ENCODE measurements at regions not wholly inside any gene's neighbourhood (a gene's known extent, or its start where the extent isn't known, plus 50 kb on each side); places are given as distances from the start of the nearest gene placed in this dataset.

GRCh38 chr15:96102631-96103030 lies 227.9 kb upstream of the NR2F2 start:
- TF ChIP-seq, protein P1, sequence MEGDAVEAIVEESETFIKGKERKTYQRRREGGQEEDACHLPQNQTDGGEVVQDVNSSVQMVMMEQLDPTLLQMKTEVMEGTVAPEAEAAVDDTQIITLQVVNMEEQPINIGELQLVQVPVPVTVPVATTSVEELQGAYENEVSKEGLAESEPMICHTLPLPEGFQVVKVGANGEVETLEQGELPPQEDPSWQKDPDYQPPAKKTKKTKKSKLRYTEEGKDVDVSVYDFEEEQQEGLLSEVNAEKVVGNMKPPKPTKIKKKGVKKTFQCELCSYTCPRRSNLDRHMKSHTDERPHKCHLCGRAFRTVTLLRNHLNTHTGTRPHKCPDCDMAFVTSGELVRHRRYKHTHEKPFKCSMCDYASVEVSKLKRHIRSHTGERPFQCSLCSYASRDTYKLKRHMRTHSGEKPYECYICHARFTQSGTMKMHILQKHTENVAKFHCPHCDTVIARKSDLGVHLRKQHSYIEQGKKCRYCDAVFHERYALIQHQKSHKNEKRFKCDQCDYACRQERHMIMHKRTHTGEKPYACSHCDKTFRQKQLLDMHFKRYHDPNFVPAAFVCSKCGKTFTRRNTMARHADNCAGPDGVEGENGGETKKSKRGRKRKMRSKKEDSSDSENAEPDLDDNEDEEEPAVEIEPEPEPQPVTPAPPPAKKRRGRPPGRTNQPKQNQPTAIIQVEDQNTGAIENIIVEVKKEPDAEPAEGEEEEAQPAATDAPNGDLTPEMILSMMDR (conservative IDR thresholded peaks at IDR 0.05; ENCODE audit: low read length) = no peak
- no peak for TF ChIP-seq EZH2phosphoT487 (IDR thresholded peaks at IDR 0.05; ENCODE audit: borderline replicate concordance)
